Mesodermal cell (in vitro differentiated cells): ENCODE measurements at regions not wholly inside any gene's neighbourhood (a gene's known extent, or its start where the extent isn't known, plus 50 kb on each side); places are given as distances from the start of the nearest gene placed in this dataset.

Experiments used
- H3K27ac ChIP-seq: 2 replicates; pipeline ENCODE4 v1.7.0; 2013; ENCODE audit warnings: mild to moderate bottlenecking, low read depth, low read length, moderate library complexity; ENCODE audit not compliant: severe bottlenecking
- H3K36me3 ChIP-seq: 2 replicates; pipeline ENCODE4 v1.7.1; 2013; ENCODE audit warnings: mild to moderate bottlenecking, low read length, moderate library complexity; ENCODE audit not compliant: control insufficient read depth, insufficient read depth
- H3K4me1 ChIP-seq: one replicate; pipeline ENCODE4 v1.7.1; 2013; ENCODE audit warnings: mild to moderate bottlenecking, low read length; ENCODE audit not compliant: insufficient read depth, control insufficient read depth, poor library complexity, severe bottlenecking
- H3K4me3 ChIP-seq: 2 replicates; pipeline ENCODE4 v1.7.0; 2013; ENCODE audit warnings: low read length, control low read depth, mild to moderate bottlenecking; ENCODE audit not compliant: insufficient read depth, poor library complexity, severe bottlenecking; ENCODE audit errors: extremely low read depth
- H3K9me3 ChIP-seq: 2 replicates; pipeline ENCODE4 v1.7.1; 2013; ENCODE audit warnings: mild to moderate bottlenecking, low read length, moderate library complexity; ENCODE audit not compliant: control insufficient read depth
- WGBS, 2 experiments: methylation state at CpG; one replicate each; pipeline ENCODE4 v1.1.5; 2013; ENCODE audit warnings: missing lambda C conversion rate in 2 of 2; ENCODE audit not compliant: insufficient coverage in 2 of 2; 5-methylcytosine and 5-hydroxymethylcytosine counted together

- Histone ChIP-seq H3K4me1 (peaks cover 17% of the 10 kb centered on the region), H3K9me3 (no peaks in the 10 kb centered on the region), H3K27ac (no peak overlapping the region), H3K4me3 (no peak overlapping the region), H3K36me3 (no peaks in the 10 kb centered on the region)
- WGBS, 2 experiments = 94% methylated on average over 7 of the region's 7 CpGs
These were observed 62.7 kb downstream of the SIK1 start for GRCh38 chr21:43364261-43364510.

- no peaks in the 10 kb centered on the region for H3K9me3 ChIP-seq
- 93% methylated on average over 21 to 23 of the region's 24 CpGs for WGBS, 2 experiments
- no peaks in the 10 kb centered on the region for H3K36me3 ChIP-seq
- H3K4me1 ChIP-seq = peaks cover 17% of the 10 kb centered on the region
- H3K4me3 ChIP-seq = no peak overlapping the region
- H3K27ac ChIP-seq = no peak overlapping the region
These were observed 63.2 kb downstream of the SIK1 start for GRCh38 chr21:43363506-43364260.

GRCh38 chr21:43362915-43363314, 64.0 kb downstream of the SIK1 start:
- H3K36me3 ChIP-seq = no peaks in the 10 kb centered on the region
- no peak overlapping the region for H3K4me3 ChIP-seq
- H3K9me3 ChIP-seq = no peaks in the 10 kb centered on the region
- no peak overlapping the region for H3K27ac ChIP-seq
- 99% methylated on average over 13 of the region's 13 CpGs for WGBS, 2 experiments
- H3K4me1 ChIP-seq = peaks cover 17% of the 10 kb centered on the region

GRCh38 chr21:43362321-43362791, 64.6 kb downstream of the SIK1 start:
- Histone ChIP-seq H3K27ac (peak overlapping the region; percentile 49), H3K36me3 (no peaks in the 10 kb centered on the region), H3K4me3 (no peak overlapping the region), H3K4me1 (peaks cover 17% of the 10 kb centered on the region), H3K9me3 (no peaks in the 10 kb centered on the region)
- 36 to 52% methylated on average over 26 to 35 of the region's 35 CpGs for WGBS, 2 experiments

DNA sequence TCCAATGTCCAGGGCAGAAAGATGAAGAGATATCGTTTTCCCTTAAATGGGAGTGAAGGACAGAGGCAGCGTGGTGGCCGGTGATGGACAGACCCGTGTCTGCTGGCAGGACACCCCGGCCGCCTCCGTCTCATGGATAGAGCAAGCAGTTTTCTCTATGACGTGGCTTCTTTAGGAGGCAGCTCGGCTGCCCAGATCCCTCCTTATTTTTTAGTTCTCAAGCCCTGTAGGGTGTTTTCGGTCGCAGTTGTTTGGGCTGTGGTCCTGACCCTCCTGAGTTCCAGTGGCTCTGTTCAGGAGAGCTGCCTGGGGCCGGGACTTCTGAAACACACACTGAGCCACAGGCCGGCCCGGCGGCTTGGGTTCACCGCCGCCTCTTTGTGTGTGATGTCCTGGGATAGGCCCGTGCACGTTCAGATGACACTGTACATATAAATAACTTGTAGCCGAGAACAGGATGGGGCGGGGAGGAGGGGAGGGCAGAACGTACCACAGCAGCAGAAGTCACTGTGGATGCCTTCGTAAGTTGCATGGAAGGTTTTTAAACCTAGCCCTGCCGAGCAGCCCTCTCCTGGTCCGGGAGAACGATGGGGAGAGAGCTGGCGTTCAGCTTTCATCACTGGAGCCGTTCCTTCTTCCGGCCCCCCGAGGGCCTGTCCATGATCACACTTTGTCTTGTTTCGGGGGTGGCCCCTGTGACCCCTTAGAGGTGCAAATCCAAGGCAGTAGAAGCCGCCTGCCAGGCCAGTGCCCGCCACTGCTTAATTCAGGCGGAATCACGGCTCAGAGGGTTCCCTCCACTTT, 65.2 kb downstream of the SIK1 start:
- peak overlapping the region; percentile 49 for H3K27ac ChIP-seq
- no peaks in the 10 kb centered on the region for H3K36me3 ChIP-seq
- WGBS, 2 experiments = 73 to 78% methylated on average over 32 to 34 of the region's 35 CpGs
- peaks cover 17% of the 10 kb centered on the region for H3K4me1 ChIP-seq
- no peaks in the 10 kb centered on the region for H3K9me3 ChIP-seq
- H3K4me3 ChIP-seq = no peak overlapping the region

DNA sequence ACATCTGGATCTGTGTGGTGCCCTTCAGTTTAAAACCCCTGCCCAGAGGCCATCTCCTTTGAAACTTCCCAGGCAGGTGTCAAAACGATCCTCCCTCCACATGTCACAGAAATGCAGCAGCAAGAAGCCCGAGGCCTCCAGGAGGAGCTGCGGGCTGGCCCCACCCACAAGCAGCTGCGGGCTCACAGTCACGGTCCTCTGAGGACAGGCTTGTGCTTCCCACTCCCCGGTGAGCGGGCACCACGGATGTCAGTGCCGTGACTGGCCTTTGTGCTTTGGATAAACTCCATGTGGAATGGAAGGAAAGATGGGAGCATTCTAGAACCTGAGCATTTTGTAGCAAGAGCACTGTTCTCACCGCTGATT, 65.8 kb downstream of the SIK1 start:
- Histone ChIP-seq H3K4me3 (no peak overlapping the region), H3K36me3 (no peaks in the 10 kb centered on the region), H3K27ac (no peak overlapping the region), H3K4me1 (peaks cover 17% of the 10 kb centered on the region), H3K9me3 (no peaks in the 10 kb centered on the region)
- 63 to 67% methylated on average over 8 to 10 of the region's 10 CpGs for WGBS, 2 experiments

DNA sequence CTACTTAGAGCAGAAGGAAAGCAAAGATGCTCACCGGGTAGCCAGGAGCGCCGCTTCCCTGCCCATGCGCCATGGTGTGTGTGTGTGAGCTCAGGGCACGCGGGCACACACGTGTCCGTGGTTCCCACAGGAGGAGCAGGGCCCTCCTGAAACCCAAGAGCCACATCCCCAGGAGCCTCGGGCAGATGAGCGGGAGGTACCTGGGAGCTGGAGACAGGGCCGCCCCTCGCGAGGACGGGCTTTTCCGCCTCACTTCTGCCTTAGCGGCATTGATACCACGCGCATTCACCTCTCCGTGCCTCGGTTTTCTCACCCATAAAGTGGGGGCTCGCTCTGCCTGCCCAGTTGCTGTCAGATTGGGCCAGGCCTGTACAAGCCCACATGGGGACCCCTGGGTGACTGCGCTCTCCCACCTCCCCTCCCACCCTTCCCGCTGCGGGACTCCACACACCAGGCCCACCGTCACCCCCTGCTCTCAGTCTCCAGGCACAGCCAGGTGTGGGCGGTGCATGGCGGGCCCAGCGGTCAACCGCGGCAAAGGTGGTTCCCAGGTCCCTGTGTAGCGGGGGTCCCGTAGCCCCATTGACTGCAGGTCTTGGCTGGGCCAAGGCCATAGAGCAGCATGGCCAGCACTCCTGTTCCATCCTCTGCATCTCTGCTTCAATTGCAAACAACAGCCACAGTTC, 66.3 kb downstream of the SIK1 start:
- no peak overlapping the region for H3K27ac ChIP-seq
- WGBS, 2 experiments = 93 to 94% methylated on average over 29 to 32 of the region's 32 CpGs

GRCh38 chr21:43358940-43359822, 67.8 kb downstream of the SIK1 start:
- H3K27ac ChIP-seq = no peak overlapping the region
- H3K4me1 ChIP-seq = peaks cover 17% of the 10 kb centered on the region
- no peaks in the 10 kb centered on the region for H3K36me3 ChIP-seq
- H3K9me3 ChIP-seq = no peaks in the 10 kb centered on the region
- 80 to 81% methylated on average over 24 to 25 of the region's 28 CpGs for WGBS, 2 experiments
- no peak overlapping the region for H3K4me3 ChIP-seq

More for the DNA sequence above, 66.3 kb downstream of the SIK1 start:
- H3K9me3 ChIP-seq = no peaks in the 10 kb centered on the region
- H3K4me1 ChIP-seq = peaks cover 17% of the 10 kb centered on the region
- no peaks in the 10 kb centered on the region for H3K36me3 ChIP-seq
- no peak overlapping the region for H3K4me3 ChIP-seq

GRCh38 chr21:43357715-43358430, 69.1 kb downstream of the SIK1 start:
- Histone ChIP-seq H3K27ac (no peak overlapping the region), H3K4me1 (peaks cover 17% of the 10 kb centered on the region), H3K4me3 (no peak overlapping the region), H3K36me3 (no peaks in the 10 kb centered on the region), H3K9me3 (no peaks in the 10 kb centered on the region)
- WGBS, 2 experiments = 83 to 86% methylated on average over 16 to 20 of the region's 24 CpGs

DNA sequence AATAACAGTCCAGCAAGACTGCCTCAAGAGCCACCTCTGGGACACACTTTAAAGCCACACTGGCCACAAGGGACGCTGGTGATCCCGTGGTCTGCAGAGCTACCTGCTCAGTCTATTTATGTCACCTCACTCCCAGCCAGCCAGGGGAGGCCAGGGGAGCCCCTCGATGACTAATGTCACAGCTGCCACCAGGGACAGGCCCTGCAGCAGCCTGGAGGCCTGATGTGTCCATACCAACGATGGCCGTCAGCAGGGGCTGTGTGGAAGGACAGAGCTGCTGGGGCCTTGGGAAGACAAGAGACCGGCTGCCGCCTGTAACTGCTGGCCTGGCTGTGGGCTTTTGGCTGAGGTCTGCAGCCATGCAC, 71.0 kb downstream of the SIK1 start:
- Histone ChIP-seq H3K4me3 (no peak overlapping the region), H3K27ac (no peak overlapping the region), H3K36me3 (no peaks in the 10 kb centered on the region), H3K9me3 (peaks cover 4% of the 10 kb centered on the region), H3K4me1 (peaks cover under 1% of the 10 kb centered on the region)
- 81 to 82% methylated on average over 7 of the region's 7 CpGs for WGBS, 2 experiments
